Activated naive CD8-positive, alpha-beta T cell treated with anti-CD3 and anti-CD28 coated beads, Interleukin-2, amount 50 U/mL, for 16 hours (primary cell): ENCODE measurements at regions not wholly inside any gene's neighbourhood (a gene's known extent, or its start where the extent isn't known, plus 50 kb on each side); places are given as distances from the start of the nearest gene placed in this dataset.

Experiments used
- DNase-seq: peaks from one replicate; pipeline ENCODE4 v3.0.0-alpha.2; 2020; ENCODE audit warnings: low read depth, low spot score

DNA sequence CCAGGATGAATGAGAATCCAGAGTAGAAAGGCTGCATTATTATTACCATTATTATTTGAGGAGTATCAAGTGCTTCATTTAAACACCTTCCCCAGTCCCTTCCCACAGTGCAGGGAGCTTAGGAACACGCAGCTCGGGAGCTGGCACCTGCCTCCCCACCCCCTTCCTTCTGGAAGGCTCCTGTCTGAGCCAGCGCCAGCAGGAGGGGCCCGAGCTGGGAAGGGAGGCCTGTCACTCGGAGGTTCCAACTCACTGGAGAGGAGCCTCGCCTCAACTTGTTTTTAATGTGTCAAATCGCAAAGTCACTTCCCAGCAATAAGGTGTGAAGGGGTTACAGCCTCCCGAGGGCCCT lies 156.4 kb upstream of the IRX4 start:
- DNase-seq = no peak

DNA sequence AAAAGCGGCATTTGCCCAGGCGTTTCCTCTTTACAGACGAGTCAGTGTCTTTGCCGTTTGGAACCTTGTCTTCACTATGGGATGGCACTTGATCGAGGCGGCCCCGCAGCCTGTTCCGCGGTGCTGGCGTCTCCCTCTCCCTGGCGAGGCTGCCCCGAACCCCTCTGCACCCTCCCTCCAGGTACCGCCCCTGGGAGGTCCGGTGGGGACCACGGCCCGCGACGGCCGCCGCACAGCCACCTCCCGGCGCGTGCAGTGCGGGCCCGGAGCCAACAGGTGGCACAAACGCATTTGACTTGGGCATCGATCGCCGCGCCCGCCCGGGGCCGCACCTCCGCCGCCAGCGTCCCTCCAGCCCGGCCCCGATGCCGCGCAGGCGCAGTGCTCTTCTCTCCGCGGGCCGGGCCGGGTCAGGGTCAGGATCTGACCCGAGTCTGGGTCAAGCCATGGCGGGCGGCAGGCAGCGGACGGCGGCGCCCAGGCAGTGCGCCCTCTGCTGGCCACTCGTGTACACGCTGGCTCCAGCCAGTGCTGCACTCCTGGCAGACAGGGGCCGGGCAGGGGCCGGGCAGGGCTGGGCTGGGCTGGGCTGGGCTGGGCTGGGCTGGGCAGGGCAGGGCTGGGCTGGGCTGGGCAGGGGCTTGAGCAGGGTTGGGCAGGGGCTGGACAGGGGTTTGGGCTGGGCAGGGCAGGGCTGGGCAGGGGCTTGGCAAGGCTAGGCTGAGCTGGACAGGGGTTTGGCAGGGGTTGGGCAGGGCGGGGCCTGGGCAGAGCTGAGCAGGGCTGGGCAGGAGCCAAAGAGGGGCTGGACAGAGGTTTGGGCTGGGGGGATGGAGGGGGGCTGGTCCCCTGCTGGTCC lies 155.8 kb upstream of the IRX4 start:
- peak; percentile 11 for DNase-seq

DNA sequence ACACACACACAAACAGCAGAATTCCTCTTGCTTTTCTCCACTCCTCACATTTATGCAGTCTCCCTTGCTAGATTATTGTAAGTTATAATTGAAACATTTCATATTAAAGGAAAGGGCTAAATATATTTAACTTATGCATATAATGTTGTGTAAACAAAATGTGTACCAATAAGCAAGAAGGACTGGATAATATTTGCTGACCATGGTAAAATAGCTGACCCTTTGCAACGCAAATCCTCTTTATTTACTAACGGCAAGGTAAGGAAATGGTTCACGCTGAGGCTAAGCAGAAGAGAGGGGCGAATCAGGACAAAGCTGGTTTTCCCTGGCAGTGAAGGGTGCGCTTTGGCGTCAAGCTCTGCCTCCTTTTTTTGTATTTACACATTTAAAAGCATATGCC lies 154.2 kb upstream of the IRX4 start:
- no peak for DNase-seq

DNA sequence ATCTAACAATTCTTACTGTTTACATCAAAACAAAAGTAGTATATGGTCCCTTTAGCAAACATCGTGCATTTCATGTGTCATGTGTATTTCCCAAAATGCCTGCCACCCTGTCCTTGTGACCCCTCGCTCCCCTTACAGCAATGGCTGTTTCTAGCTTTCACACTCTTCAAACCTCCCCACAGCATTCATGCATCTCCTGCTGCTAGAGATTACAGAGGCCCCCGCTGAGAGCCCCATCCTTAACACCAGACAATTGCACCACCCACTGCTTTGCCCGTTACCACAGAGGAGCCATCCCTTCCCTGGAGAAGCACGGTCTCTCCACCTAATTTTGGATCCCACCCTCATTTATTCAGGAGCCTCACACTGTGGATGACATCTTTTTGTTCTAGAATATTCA lies 149.7 kb upstream of the IRX4 start:
- no peak for DNase-seq

DNA sequence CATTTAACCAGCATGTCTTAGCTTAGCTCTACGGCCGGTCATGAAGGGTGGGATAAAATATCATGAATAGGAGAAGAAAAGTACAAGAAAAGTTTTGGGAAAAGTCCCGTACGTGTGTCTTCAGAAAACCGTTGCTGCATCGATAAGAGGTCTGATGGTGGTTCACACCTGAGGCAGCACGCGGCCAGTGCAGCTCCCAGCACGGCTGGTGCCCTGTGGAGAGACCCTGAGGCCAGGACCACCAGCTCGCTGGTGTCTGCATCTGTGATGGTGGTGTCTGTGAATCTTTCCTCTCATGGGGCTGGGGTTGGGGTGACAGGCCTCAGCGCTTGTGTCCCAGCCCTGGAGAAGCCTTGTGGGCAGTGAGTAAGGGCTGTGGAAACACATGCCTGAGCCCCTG lies 148.9 kb upstream of the IRX4 start:
- no peak for DNase-seq

DNA sequence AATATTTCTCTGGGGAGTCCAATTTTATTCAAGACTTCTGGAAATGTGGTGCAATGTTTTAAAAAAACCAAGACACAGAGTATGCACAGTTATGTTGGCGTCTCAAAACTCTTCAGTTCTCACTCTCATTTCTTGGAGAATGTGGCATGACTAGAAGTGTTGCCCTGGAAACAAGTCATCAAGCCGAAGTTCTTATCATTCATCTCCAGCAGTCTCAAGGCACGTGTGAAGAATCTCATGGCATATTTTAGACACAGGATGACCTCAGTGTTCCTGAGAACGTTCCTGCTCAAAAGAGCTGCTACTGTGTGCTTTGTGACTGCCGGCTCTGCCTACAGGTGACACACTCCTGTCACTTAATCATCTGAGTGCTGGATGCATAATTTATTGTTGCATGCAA lies 147.4 kb upstream of the IRX4 start:
- no peak for DNase-seq

DNA sequence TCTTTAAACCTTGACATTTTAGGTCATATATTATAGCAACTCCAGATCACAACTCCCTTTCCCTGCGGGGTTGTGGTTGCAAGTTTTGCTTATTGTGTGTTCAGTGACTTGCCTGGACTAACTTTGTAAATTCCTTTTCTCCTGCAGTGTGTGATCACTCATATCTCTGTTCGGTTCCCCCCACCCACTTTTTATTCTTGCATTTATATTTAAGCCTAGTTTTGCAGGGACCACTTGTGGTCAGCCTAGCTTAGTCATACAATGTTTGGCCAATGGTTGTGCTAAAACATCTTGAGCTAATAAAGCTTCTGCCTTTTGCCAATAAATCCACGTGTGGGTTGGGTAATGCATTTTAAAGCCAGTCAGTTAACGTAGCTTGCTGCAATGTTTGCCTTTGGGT lies 146.5 kb upstream of the IRX4 start:
- DNase-seq = no peak

DNA sequence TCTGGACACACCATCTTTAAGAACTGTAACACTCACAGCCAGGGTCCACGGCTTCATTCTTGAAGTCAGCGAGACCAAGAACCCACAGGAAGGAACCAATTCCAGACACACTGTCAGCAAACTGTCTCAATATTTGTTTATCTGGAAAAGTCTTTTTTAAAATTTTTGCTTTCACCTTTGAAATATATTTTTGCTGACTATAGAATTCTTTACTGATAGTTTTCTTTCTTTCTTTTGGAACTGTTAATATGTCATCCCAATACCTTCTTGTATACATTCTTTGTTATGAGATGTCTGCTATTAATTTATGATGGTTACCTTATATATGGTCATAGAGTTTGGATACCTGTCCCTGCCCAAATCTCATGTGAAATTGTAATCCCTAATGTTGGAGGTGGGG lies 145.1 kb upstream of the IRX4 start:
- no peak for DNase-seq

DNA sequence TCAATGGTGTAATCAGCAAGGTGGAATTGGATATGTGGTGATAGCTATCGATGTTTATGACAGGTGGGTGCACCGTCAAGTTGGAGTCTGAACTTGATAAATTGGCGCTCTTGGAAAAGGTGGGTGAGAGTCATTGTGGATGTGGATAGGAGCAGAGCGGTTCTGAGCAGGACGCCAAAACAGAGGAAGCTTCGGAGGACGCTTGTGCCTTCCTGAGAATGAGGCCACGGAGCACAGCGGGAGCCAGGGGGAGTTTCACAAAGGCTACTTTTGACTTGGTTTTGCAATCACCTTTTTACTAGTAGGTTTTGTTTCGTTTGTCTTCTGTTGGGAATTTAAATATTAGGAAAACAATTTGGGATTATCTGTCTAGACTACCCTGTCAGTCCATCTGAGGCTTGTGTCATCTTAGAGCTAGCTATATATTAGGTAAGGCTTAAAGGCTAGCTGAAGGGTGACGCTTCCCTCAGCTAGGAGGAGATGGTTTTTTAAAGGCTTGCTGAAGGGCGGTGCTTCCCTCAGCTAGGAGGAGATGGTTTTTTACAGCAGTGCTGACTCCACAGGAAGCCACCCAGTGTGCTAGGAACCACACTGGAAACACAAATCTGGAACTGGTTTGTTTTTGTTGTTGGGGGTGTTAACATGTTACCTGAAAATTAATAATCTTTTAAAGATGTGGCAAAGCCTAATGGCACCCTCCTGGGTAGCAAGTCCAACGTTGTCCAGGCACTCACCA lies 142.4 kb upstream of the IRX4 start:
- DNase-seq = no peak

DNA sequence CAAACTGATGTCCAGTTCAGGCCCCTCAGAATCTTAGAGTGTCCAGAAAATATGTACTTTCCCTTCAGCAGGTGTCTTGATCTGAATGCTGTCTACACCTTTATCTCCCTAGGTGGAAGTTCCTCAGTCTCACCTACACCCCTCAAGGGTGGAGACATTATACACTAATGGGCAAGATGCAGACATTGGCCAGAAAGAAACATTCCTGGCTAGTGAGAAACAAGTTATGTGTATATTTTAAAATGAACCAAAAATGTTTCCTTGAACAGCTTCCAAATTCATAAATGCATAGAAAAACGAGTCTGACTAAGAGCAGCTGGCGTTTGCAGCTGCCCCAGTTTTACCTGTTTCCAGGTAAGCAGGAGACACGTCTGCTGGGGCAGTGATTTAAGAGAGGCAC lies 140.5 kb upstream of the IRX4 start:
- DNase-seq = no peak

DNA sequence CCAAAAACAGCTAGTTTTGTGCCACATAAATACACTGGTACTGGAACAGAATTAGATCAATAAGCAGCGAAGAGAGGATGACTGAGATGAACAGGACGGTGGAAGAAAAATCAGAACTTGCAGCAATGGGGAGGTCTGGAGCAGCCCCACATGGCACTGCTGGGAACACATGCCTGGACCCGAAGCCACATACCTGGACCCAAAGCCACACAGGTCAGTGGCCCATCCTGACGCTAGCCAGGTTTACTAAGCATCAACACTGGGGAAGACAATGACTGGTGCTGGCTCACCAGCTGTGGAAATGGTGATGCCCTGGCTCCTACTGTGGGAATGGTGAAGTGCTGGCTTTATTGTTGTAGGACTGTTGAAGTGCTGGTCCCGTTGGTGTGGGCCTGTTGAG lies 139.7 kb upstream of the IRX4 start:
- DNase-seq = no peak

DNA sequence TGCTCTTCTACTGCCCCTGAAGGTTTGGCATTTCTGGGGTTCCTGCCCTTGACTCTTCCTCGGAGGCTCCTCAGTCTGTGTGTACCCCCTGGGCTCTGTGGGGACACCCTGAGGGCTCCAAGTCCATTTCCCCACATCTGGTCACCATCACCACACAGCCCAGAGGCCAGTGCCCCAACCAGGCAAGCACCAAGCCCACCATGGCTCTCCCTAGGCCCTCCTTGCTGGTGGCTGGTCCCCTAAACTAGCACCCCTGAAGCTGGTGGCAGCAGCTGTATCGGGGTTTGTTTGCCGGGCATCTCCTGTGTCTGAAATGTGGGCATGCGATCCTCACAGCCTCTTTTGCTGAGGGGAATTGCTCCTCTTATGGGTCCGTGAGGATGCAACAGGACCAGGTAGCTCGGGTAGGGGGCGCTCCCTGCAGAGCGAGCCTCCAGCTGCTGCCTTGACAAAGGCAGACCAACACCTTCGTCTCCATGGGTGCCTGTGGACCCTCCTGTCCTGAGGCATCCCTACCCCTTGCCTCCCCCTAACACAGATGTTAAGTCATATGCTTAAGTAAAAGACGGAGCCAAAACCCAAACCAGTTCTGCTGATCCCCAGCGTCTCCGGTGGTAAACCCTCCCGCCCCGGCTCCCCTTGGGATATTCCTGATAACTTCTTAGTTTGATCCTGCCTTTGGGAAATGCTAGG lies 138.9 kb upstream of the IRX4 start:
- no peak for DNase-seq

DNA sequence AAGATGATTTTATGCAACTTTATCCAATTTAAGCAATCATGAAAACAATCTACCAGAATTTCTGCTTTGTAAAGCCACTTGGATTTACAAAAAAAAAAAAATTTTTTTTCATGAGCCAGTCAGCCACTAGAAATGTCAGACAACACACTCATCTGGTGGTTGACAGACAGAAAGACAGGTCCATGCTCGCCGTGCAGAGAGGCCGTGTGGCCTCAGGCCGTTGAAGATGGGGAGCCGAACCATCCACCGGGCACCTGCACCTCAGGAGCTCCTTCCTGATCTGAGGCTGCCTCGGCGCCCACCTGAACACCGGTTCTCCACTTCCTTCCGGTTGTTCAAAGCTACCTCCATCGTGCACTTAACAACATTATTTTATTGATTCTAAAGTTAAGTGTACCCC lies 138.0 kb upstream of the IRX4 start:
- no peak for DNase-seq

DNA sequence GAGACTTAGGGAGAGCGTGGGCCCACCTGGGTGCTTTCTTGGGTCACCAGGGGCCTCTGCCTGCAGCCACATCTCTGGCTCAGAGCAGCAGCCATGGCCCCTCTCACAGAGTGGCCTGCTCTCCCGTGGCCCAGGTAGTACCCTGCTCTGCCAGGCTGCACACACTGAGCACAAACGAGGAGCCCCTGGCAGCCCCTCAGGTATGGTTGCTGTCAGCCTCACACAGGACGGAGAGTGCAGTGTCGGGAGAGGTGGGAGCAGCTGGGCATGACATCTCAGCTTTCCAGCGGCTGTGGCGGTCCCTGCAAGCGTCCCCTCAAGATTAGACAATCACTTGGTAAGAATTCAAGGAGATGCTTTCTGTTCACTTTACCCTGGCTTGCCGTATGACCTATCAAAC lies 137.0 kb upstream of the IRX4 start:
- DNase-seq = no peak

DNA sequence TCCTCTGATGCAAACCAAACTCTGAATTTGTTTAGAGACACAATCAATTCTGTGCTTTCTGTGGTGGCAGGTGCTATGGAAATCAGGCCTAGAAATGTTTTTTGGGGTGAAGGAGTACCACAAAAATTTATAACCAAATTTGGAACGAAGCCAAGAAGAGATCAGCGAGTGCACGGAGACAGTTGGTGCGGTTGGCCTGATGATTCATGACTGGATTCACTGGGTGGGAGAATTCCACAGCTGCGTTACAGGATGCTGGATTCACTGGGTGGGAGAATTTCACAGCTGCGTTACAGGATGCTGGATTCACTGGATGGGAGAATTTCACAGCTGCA lies 135.6 kb upstream of the IRX4 start:
- no peak for DNase-seq

DNA sequence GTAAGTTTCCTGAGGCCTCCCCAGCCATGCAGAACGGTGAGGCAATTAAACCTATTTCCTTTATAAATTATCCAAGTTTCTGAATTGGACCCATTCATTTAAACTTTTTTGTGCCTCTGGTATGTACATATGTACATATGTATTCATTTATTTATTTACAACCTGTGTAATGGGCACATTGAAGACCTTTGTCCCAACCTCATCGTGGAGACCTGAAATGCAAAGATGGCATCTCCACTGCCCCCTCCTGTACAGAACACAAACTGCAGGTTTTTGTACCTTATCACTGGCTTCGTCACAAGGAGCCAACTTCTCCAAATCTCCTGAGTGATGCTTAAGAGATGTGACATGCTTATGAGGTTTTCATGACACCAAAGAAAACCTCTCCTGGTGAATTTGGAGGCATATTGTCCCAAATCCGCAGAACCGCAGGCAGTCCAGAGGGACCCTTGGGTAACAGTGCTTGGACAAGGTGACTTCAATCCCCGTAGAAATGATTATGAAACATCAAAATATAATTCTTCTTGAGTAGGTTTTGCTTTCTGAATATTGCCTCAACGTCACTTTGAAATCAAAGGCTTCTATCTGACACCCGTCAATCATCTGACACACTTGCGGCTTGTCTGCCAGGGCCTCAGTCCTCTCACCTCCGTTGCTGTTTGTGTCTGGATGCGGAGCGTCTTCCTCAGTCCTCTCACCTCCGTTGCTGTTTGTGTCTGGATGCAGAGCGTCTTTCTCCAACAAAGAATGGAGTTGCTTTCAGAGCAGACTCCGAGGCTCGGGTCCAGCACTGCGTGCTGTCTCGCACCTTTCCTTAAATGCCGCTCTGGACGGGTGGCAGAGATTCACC lies 135.0 kb upstream of the IRX4 start:
- no peak for DNase-seq

DNA sequence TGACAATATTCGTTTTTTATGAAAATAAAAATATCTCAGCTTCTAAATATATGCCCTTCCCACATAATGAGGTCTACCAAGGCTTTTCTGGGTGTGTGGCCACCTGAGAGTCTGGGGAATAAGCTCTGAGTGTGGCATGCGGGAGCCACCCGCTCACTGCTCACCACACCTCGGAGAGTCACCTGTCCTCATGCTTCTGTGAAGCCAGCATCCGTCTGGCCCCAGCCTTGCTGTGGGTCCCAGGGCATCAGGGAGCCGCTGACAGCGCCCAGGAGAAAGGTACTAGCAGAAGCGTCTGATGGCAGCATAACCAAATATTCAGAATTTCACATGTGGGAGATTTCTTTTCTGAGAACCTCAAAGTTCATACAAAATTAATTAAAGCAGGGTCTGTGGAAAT lies 133.2 kb upstream of the IRX4 start:
- no peak for DNase-seq

DNA sequence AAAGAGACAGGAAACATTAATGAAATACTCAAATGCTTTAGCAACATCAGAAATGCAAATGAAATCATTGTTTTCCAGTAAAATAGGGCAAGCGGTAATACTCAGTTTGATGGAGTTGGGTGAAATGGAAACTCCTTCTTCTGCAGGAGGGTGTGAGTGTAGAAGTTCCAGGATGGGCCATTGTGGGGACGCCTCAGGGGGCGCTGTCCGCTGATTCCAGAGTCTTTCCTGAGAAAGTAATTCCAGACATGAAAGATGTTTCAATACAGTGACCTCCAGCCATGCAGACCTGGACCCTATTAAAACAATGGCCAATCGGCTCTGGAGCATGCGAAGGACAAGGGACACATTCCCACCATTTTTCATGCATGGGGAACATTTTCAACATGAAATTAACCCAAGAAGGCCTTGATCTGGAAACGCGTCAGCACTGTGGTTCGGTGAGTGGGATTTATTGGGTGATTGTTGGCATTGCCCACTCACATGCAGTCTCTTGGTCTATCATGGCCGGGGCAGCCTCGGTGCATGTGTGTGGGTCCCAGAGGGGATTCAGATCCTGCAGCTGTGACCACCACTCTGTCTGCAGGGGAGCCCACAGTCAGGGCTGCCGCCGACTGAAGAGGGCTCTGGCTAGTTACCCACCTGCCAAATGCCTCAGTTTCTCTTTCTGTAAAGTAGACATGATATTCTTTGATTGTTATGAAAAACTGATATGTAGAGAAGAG lies 132.6 kb upstream of the IRX4 start:
- DNase-seq = no peak

DNA sequence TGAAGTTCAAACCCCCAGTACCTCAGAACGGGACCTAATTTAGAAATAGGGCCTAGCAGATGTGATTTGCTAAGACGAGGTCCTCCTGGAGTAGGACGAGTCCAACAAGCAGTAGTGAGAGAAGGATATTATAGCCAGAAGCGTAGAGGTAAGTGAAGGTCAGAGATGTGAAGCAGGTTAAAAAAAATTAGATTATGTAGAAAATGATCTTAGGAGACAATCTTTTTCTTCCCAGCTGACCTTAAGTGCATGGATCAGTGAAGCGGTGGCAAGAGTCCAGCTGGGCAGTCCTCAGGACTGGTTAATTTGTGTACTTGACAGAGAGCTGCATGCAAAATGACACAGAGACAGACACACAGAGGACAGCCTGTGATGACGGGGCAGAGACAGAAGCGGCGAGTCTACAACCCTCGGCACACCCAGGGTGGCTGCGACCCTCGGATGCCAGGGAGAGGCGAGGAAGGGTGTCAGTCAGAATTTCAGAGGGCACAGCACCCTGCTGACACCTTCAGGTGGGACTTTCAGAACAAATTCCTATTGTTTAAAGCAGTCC lies 131.4 kb upstream of the IRX4 start:
- no peak for DNase-seq

DNA sequence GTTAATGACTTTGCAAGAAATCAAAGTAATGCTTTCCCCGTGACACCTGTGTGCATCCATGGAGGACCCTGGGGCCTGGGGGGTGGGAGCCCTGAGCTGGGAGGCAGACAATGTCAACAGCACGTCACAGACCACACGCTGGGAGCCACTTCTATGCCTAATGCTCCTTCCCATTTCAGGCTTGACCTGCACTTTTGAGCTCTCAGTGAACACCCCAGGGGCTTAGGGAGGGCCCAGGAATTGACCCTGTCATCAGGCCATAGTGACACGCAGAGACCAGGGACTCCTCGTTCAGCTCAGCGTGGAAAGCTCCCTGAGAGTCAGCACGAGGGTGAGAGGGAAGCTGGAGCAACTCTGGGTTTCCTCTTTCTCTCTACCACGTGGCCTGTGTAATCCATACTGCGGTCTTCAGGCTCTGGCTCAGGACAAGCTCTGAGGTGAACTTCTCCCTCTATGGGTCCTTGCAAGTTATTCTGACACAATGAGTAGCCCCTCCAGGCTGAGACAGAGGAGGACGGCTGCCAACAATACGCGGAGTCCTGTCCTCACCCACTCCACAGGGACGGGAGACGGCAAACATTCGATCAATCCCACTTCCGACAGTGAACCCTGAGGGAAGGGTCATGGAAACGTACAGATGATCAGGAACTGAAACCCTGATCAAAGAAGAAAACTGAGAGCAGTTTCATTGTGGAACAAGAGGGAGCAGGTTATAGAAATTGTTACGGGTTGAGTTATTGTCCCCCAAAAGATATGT lies 130.8 kb upstream of the IRX4 start:
- DNase-seq = no peak
